ENCODE measurements at regions not wholly inside any gene's neighbourhood (a gene's known extent, or its start where the extent isn't known, plus 50 kb on each side); places are given as distances from the start of the nearest gene placed in this dataset.

GRCh38 chr2:105977212-105977611, 216.9 kb downstream of the UXS1 start:
- TF ChIP-seq CTCF (IDR thresholded peaks at IDR 0.05) (no peak), POLR2A (IDR thresholded peaks at IDR 0.05) (no peak)
